ENCODE measurements at regions not wholly inside any gene's neighbourhood (a gene's known extent, or its start where the extent isn't known, plus 50 kb on each side); places are given as distances from the start of the nearest gene placed in this dataset.
"Not testable (repeated sequence)": the region's sequence is repeated elsewhere in the genome, so short reads cannot be mapped to it uniquely, and the experiment has no call there.

DNA sequence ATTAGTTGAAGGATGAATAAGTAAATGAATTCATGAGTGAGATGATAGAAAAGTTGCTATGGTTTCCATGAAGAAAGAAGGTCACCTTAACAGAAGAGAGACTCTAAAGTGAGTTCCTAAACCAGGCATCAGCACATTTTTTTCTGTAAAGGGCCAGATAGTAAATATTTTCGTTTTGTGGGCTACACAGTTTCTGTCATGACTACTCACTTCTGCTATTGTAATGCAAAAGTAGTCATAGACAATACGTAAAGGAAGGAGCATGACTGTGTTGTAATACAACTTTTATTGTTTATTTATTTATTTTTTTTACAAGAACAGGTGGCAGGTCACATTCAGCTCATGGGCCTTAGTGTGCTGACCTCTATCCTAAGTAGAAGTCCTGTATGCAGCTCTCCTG lies 426.1 kb upstream of the DYNLRB2 start:
- FAIRE-seq: no peak

- no peak for FAIRE-seq
Measured at GRCh38 chr16:80113873-80114574, 426.8 kb upstream of the DYNLRB2 start.

GRCh38 chr16:80109581-80109980 lies 431.2 kb upstream of the DYNLRB2 start:
- no peak for FAIRE-seq

- no peak for FAIRE-seq
Measured at GRCh38 chr16:80107900-80108299, 432.9 kb upstream of the DYNLRB2 start.

GRCh38 chr16:80105751-80106150 lies 435.0 kb upstream of the DYNLRB2 start:
- FAIRE-seq: no peak

DNA sequence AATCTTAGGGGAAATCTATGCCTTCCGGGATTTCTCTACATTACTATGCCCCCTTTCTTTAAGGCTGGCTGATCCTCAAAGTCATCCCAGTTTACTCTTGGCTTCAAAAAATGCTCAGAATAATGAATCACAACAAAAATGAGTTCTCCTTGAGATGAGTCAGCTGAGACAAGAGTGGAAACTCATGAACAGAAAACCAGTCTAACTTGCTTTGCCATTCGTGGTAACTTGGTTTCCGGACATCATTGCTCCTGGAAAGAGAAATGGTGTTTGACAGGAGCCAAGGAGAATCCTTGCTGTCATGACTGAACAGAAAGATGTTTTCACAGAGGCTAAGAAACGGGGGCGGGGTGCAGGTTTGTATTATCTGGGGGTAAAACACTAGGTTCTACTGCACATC lies 435.6 kb upstream of the DYNLRB2 start:
- no peak for FAIRE-seq

- FAIRE-seq: no peak
Measured at GRCh38 chr16:80104401-80104800, 436.4 kb upstream of the DYNLRB2 start.

DNA sequence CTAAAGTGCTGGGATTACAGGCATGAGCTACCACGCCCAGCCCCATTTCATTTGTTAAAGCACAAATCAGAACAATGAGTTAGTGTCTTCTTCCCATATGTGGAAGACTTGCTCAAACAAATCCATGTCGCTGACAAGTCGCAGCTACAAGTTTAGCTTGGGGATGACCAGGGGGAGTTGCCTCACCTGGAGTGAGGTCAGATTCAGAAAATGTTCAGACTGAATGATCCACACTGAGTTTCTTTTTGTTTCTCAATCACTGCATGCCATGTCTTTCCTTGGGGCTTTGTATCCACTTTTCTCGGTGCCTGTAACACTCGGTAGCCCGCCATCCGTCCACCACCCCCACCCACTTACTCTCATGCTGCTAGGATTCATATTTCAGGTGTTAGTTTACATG lies 437.3 kb upstream of the DYNLRB2 start:
- FAIRE-seq: no peak

- FAIRE-seq: no peak
Measured at GRCh38 chr16:80100846-80101451, 439.8 kb upstream of the DYNLRB2 start.

- FAIRE-seq: no peak
Measured at GRCh38 chr16:80100186-80100585, 440.6 kb upstream of the DYNLRB2 start.

GRCh38 chr16:80097098-80097497 lies 443.7 kb upstream of the DYNLRB2 start:
- FAIRE-seq: no peak

DNA sequence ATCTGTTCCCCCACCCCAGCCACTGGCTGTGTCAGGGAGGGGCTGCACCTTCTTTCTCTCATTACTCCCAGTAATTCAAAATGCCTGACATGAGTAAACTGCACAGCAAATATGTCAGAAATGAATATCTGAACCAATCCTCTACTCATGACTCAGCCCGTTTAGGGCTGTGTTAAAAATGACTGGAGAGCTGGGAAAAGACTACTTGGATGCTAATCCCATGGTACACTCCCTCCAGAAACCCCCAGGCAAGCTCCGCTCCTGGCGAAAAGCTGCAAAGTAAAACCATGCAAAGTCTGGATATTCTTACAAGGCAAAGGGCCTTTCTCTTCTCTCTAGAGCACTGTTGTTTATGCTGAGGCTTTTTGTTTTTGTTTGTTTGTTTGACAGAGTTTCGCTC lies 448.1 kb upstream of the DYNLRB2 start:
- no peak for FAIRE-seq

- FAIRE-seq: not testable (repeated sequence)
Measured at GRCh38 chr16:80091453-80091852, 449.3 kb upstream of the DYNLRB2 start.

DNA sequence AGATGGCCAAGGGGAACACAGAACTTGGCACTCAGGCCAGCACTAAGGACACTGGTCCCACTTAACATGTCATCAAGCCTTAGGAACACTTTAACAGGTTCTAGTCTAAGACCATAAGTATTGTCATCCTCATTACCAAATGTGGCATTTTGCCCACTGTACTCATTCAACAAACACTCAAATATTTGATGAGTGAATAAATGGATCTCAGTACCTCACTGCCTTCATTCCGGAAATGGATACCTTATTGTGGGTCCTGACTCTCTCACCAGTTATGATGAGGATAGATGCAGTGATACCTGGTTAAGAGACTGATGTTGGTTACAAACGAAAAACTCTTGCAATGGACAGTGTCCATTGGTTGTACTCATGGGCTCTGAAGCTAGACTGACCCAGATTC lies 455.2 kb upstream of the DYNLRB2 start:
- FAIRE-seq: no peak

- no peak for FAIRE-seq
Measured at GRCh38 chr16:80084614-80085013, 456.2 kb upstream of the DYNLRB2 start.

GRCh38 chr16:80084163-80084562 lies 456.6 kb upstream of the DYNLRB2 start:
- FAIRE-seq: no peak

DNA sequence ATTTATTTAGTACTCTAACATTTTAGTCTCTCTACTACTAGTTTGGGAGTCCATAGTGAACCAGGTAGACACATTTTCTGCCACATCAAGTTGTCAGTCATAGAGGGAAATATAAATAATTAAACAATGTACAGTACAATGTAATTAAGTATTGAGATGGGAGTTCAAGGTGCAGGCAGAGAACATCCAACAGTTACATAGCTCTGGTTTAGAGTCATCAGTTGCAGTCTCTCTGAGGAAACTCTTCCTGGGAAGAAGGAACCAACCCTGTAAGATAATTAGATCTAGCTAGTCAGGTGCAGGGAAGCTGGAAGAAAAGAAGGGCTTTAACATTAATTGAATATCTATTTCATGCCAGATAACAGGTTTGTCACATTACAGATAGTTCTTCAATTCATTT lies 457.9 kb upstream of the DYNLRB2 start:
- no peak for FAIRE-seq

DNA sequence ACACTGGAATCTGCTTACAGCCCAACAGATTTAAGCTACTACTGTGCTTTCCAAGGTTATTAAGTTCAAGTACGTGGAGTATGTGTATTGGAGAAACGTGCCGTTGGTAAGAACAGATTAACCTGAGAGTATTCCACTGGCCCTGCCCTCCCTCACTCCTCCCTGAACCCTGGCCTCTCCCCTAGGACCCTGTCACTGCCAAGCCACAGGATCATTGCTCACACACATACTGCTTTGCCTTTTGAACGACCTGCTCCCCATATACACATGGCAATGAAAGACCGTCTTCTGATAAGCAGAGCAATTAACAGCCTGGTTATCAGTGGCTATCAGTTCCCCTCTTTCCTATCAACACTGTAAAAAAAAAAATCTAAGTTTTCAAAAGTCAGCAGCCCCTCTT lies 458.9 kb upstream of the DYNLRB2 start:
- no peak for FAIRE-seq

GRCh38 chr16:80080287-80080851 lies 460.4 kb upstream of the DYNLRB2 start:
- no peak for FAIRE-seq

GRCh38 chr16:80079072-80079471 lies 461.7 kb upstream of the DYNLRB2 start:
- FAIRE-seq: no peak

DNA sequence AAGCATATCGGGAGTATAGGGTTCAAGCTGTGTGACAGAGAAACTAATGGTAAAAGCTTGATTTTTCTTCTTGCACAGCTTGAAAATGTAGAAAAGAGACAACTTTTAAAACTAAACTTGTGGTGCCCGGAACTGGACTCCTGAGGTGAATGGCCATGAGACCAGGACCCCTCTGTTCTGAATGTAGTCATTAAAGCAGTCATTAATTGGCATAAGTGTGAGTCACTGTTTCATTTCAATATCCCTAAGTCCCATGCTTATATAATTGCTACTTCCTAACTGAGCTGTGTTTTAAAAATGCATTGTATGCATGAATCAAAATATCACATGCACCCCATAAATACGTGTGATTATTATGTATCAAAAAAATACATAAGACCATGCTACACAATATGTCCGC lies 463.1 kb upstream of the DYNLRB2 start:
- FAIRE-seq: no peak

- no peak for FAIRE-seq
Measured at GRCh38 chr16:80074329-80074728, 466.5 kb upstream of the DYNLRB2 start.

GRCh38 chr16:80071964-80072456 lies 468.8 kb upstream of the DYNLRB2 start:
- FAIRE-seq: no peak

- no peak for FAIRE-seq
Measured at GRCh38 chr16:80066805-80067580, 466.5 kb upstream of the MAF start.

All from islet of Langerhans (tissue), 1 donor.